ENCODE measurements at regions not wholly inside any gene's neighbourhood (a gene's known extent, or its start where the extent isn't known, plus 50 kb on each side); places are given as distances from the start of the nearest gene placed in this dataset.
"Not testable (repeated sequence)": the region's sequence is repeated elsewhere in the genome, so short reads cannot be mapped to it uniquely, and the experiment has no call there.

- not testable (repeated sequence) for H3K27ac ChIP-seq (ENCODE audit: low read depth in 2 of 2, low read length in 2 of 2); H3K27me3 ChIP-seq (ENCODE audit: control insufficient read depth in 2 of 2, insufficient read depth in 2 of 2, low read length in 2 of 2); H3K9ac ChIP-seq (ENCODE audit: low read depth in 1 of 2, low read length in 2 of 2); H3K4me3 ChIP-seq (ENCODE audit: low read length in 2 of 2); H3K4me1 ChIP-seq (ENCODE audit: control insufficient read depth in 2 of 2, insufficient read depth in 2 of 2, low read length in 2 of 2); H3K9me3 ChIP-seq (ENCODE audit: control insufficient read depth in 2 of 2, low read length in 2 of 2); H3K36me3 ChIP-seq (ENCODE audit: control insufficient read depth in 2 of 2, insufficient read depth in 2 of 2, low read length in 2 of 2)
These were observed 93.2 kb upstream of the RPH3AL start, which contains the start of gene RFLNB for GRCh38 chr17:445839-446238. RFLNB (minus strand) TSS chr17:445939.

DNA sequence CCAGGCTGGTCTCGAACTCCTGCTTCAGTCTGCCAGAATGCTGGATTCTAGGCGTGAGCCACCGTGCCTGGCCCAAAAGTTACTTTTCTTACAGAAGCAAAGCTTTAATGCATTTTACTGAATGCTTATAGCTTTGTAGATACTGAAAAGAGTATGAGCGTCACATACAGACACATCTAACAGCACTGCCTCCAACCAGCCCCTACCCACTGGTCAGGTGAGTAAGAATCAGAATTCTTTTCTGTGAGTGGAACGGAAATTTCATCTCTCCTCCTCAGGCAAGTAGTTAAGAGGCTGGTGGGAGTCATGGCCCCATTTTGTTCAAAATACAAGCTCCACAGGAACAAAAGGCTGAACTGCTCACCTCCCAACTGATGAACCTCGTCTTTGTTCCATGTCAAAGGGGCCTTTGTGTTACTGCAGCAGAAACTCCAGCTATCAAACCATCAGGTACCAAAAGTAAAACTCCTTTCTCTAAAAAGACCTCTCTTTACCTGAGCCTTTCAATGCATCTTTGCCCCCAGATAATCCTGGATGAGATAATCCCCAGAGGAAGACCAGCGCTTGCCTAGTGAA, 92.4 kb upstream of the RPH3AL start:
- H3K27ac ChIP-seq (ENCODE audit: low read depth in 2 of 2, low read length in 2 of 2): no peak overlapping the region
- peaks cover 0 to 5% of the 10 kb centered on the region in 2 donors for H3K36me3 ChIP-seq (ENCODE audit: control insufficient read depth in 2 of 2, insufficient read depth in 2 of 2, low read length in 2 of 2)
- H3K27me3 ChIP-seq (ENCODE audit: control insufficient read depth in 2 of 2, insufficient read depth in 2 of 2, low read length in 2 of 2): no peaks in the 10 kb centered on the region
- H3K4me1 ChIP-seq (ENCODE audit: control insufficient read depth in 2 of 2, insufficient read depth in 2 of 2, low read length in 2 of 2): no peaks in the 10 kb centered on the region
- no peaks in the 10 kb centered on the region for H3K9me3 ChIP-seq (ENCODE audit: control insufficient read depth in 2 of 2, low read length in 2 of 2)
- H3K9ac ChIP-seq (ENCODE audit: low read depth in 1 of 2, low read length in 2 of 2): no peak overlapping the region
- H3K4me3 ChIP-seq (ENCODE audit: low read length in 2 of 2): no peak overlapping the region

DNA sequence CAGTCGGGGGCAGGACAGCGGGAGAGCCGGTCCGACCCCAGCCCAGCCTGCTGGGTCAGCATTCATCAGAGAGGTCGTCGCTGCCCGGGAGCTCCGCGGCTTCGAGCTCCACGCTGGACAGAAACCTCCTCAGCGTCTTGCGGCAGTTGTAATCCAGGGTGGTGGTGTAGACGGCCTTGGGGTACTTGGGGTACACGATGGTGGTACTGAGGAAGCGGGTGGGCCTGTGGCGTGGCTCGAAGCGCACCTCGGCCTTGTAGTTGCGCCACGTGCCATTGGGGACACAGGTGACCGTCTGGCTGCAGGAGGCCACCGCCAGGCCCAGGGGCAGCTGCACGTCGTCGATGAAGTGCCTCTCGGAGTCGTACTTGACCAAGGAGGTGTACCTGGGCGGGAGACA, 90.5 kb upstream of the RPH3AL start:
- no peaks in the 10 kb centered on the region for H3K27me3 ChIP-seq (ENCODE audit: control insufficient read depth in 2 of 2, insufficient read depth in 2 of 2, low read length in 2 of 2)
- H3K27ac ChIP-seq (ENCODE audit: low read depth in 2 of 2, low read length in 2 of 2): no peak overlapping the region
- peaks cover 0 to 5% of the 10 kb centered on the region in 2 donors for H3K36me3 ChIP-seq (ENCODE audit: control insufficient read depth in 2 of 2, insufficient read depth in 2 of 2, low read length in 2 of 2)
- H3K9ac ChIP-seq (ENCODE audit: low read depth in 1 of 2, low read length in 2 of 2): no peak overlapping the region
- H3K9me3 ChIP-seq (ENCODE audit: control insufficient read depth in 2 of 2, low read length in 2 of 2): no peaks in the 10 kb centered on the region
- H3K4me3 ChIP-seq (ENCODE audit: low read length in 2 of 2): no peak overlapping the region
- H3K4me1 ChIP-seq (ENCODE audit: control insufficient read depth in 2 of 2, insufficient read depth in 2 of 2, low read length in 2 of 2): no peaks in the 10 kb centered on the region

GRCh38 chr17:441155-441950, 88.7 kb upstream of the RPH3AL start:
- Histone ChIP-seq H3K9me3 (ENCODE audit: control insufficient read depth in 2 of 2, low read length in 2 of 2) (no peaks in the 10 kb centered on the region), H3K36me3 (ENCODE audit: control insufficient read depth in 2 of 2, insufficient read depth in 2 of 2, low read length in 2 of 2) (peaks cover 0 to 5% of the 10 kb centered on the region in 2 donors), H3K4me3 (ENCODE audit: low read length in 2 of 2) (no peak overlapping the region), H3K9ac (ENCODE audit: low read depth in 1 of 2, low read length in 2 of 2) (no peak overlapping the region), H3K4me1 (ENCODE audit: control insufficient read depth in 2 of 2, insufficient read depth in 2 of 2, low read length in 2 of 2) (no peaks in the 10 kb centered on the region), H3K27ac (ENCODE audit: low read depth in 2 of 2, low read length in 2 of 2) (no peak overlapping the region), H3K27me3 (ENCODE audit: control insufficient read depth in 2 of 2, insufficient read depth in 2 of 2, low read length in 2 of 2) (no peaks in the 10 kb centered on the region)

- peaks cover 0 to 3% of the 10 kb centered on the region in 2 donors for H3K36me3 ChIP-seq (ENCODE audit: control insufficient read depth in 2 of 2, insufficient read depth in 2 of 2, low read length in 2 of 2)
- no peak overlapping the region for H3K9ac ChIP-seq (ENCODE audit: low read depth in 1 of 2, low read length in 2 of 2)
- H3K9me3 ChIP-seq (ENCODE audit: control insufficient read depth in 2 of 2, low read length in 2 of 2): no peaks in the 10 kb centered on the region
- no peaks in the 10 kb centered on the region for H3K4me1 ChIP-seq (ENCODE audit: control insufficient read depth in 2 of 2, insufficient read depth in 2 of 2, low read length in 2 of 2)
- no peak overlapping the region for H3K4me3 ChIP-seq (ENCODE audit: low read length in 2 of 2)
- no peak overlapping the region for H3K27ac ChIP-seq (ENCODE audit: low read depth in 2 of 2, low read length in 2 of 2)
- no peaks in the 10 kb centered on the region for H3K27me3 ChIP-seq (ENCODE audit: control insufficient read depth in 2 of 2, insufficient read depth in 2 of 2, low read length in 2 of 2)
These were observed 85.6 kb upstream of the RPH3AL start for GRCh38 chr17:438191-438590.

GRCh38 chr17:437545-437944, 84.9 kb upstream of the RPH3AL start:
- Histone ChIP-seq H3K4me1 (ENCODE audit: control insufficient read depth in 2 of 2, insufficient read depth in 2 of 2, low read length in 2 of 2) (no peaks in the 10 kb centered on the region), H3K27ac (ENCODE audit: low read depth in 2 of 2, low read length in 2 of 2) (no peak overlapping the region), H3K9ac (ENCODE audit: low read depth in 1 of 2, low read length in 2 of 2) (no peak overlapping the region), H3K27me3 (ENCODE audit: control insufficient read depth in 2 of 2, insufficient read depth in 2 of 2, low read length in 2 of 2) (no peaks in the 10 kb centered on the region), H3K4me3 (ENCODE audit: low read length in 2 of 2) (no peak overlapping the region), H3K9me3 (ENCODE audit: control insufficient read depth in 2 of 2, low read length in 2 of 2) (no peaks in the 10 kb centered on the region), H3K36me3 (ENCODE audit: control insufficient read depth in 2 of 2, insufficient read depth in 2 of 2, low read length in 2 of 2) (peaks cover 0 to under 1% of the 10 kb centered on the region in 2 donors)

DNA sequence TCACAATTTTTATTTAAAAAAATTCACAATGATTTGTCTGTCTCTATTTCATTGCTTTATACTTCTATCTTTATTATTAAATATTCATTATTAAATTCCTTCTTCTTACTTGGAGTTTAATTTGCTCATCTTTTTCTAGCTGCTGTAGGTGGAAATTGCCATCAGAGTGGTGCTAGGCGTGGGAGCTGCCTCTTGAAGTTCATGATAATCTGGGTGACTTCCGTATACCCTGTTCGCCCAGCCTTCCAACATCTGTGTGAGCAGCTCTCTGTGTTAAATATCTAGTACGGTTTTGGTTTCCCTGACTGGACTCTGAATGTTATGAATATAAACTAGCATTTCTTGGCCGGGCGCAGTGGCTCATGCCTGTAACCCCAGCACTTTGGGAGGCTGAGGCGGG, 84.0 kb upstream of the RPH3AL start:
- Histone ChIP-seq H3K4me1 (ENCODE audit: control insufficient read depth in 2 of 2, insufficient read depth in 2 of 2, low read length in 2 of 2) (no peaks in the 10 kb centered on the region), H3K4me3 (ENCODE audit: low read length in 2 of 2) (no peak overlapping the region), H3K36me3 (ENCODE audit: control insufficient read depth in 2 of 2, insufficient read depth in 2 of 2, low read length in 2 of 2) (no peaks in the 10 kb centered on the region), H3K27ac (ENCODE audit: low read depth in 2 of 2, low read length in 2 of 2) (no peak overlapping the region), H3K9ac (ENCODE audit: low read depth in 1 of 2, low read length in 2 of 2) (no peak overlapping the region), H3K9me3 (ENCODE audit: control insufficient read depth in 2 of 2, low read length in 2 of 2) (no peaks in the 10 kb centered on the region), H3K27me3 (ENCODE audit: control insufficient read depth in 2 of 2, insufficient read depth in 2 of 2, low read length in 2 of 2) (no peaks in the 10 kb centered on the region)

DNA sequence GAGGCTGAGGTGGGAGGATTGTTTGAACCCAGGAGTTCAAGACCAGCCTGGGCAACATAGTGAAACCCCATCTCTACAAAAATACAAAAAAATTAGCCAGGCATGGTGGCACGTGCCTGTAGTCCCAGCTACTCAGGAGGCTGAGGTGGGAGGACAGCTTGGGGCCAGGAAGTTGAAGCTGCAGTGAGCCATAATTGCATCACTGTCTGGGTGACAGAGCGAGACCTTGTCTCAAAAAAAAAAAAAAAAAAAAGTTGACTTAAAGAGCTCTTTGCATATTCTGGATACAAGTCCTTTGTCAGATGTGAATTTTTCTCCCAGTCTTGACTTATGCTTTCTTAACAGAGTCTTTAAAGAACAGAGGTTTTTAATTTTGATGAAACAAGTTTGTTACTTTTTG, 79.9 kb upstream of the RPH3AL start:
- not testable (repeated sequence) for H3K9ac ChIP-seq (ENCODE audit: low read depth in 1 of 2, low read length in 2 of 2); H3K27me3 ChIP-seq (ENCODE audit: control insufficient read depth in 2 of 2, insufficient read depth in 2 of 2, low read length in 2 of 2)

DNA sequence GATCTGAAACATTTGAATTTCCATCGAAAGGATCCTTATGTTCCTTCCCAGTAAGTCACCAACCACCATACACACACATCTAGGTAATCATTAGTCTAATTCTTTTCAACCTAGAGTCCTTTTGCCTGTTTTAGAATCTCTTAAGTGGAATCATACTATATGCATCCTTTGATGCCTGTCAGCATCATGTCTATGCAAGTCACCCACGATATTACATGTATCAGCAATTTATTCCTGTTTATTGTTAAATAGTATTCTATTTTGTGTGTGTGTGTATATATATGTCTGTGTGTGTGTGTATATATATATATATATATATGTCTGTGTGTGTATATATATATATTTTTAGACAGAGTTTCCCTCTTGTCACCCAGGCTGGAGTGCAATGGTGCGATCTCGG, 78.9 kb upstream of the RPH3AL start:
- H3K36me3 ChIP-seq (ENCODE audit: control insufficient read depth in 2 of 2, insufficient read depth in 2 of 2, low read length in 2 of 2): no peaks in the 10 kb centered on the region
- H3K4me1 ChIP-seq (ENCODE audit: control insufficient read depth in 2 of 2, insufficient read depth in 2 of 2, low read length in 2 of 2): no peaks in the 10 kb centered on the region
- no peak overlapping the region for H3K9ac ChIP-seq (ENCODE audit: low read depth in 1 of 2, low read length in 2 of 2)

More for the DNA sequence above, 79.9 kb upstream of the RPH3AL start:
- H3K4me1 ChIP-seq (ENCODE audit: control insufficient read depth in 2 of 2, insufficient read depth in 2 of 2, low read length in 2 of 2); H3K4me3 ChIP-seq (ENCODE audit: low read length in 2 of 2); H3K9me3 ChIP-seq (ENCODE audit: control insufficient read depth in 2 of 2, low read length in 2 of 2); H3K27ac ChIP-seq (ENCODE audit: low read depth in 2 of 2, low read length in 2 of 2); H3K36me3 ChIP-seq (ENCODE audit: control insufficient read depth in 2 of 2, insufficient read depth in 2 of 2, low read length in 2 of 2): not testable (repeated sequence)

DNA sequence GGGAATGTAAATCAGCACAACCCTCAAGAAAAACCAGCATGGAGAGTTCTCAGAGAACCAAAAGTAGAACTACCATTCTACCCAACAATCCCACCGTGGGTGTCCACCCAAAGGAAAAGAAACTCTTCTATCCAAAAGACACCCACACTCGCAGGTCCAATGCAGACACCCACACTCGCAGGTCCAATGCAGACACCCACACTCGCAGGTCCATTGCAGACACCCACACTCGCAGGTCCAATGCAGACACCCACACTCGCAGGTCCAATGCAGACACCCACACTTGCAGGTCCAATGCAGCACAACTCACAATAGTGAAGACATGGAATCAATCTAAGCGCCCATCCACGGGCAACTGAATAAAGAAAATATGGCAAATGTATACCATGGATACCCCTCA, 77.0 kb upstream of the RPH3AL start:
- no peak overlapping the region for H3K4me3 ChIP-seq (ENCODE audit: low read length in 2 of 2)
- H3K27ac ChIP-seq (ENCODE audit: low read depth in 2 of 2, low read length in 2 of 2): no peak overlapping the region
- no peak overlapping the region for H3K9ac ChIP-seq (ENCODE audit: low read depth in 1 of 2, low read length in 2 of 2)
- no peaks in the 10 kb centered on the region for H3K36me3 ChIP-seq (ENCODE audit: control insufficient read depth in 2 of 2, insufficient read depth in 2 of 2, low read length in 2 of 2)
- no peaks in the 10 kb centered on the region for H3K4me1 ChIP-seq (ENCODE audit: control insufficient read depth in 2 of 2, insufficient read depth in 2 of 2, low read length in 2 of 2)
- H3K27me3 ChIP-seq (ENCODE audit: control insufficient read depth in 2 of 2, insufficient read depth in 2 of 2, low read length in 2 of 2): no peaks in the 10 kb centered on the region
- H3K9me3 ChIP-seq (ENCODE audit: control insufficient read depth in 2 of 2, low read length in 2 of 2): no peaks in the 10 kb centered on the region

More for the DNA sequence above, 78.9 kb upstream of the RPH3AL start:
- Histone ChIP-seq H3K9me3 (ENCODE audit: control insufficient read depth in 2 of 2, low read length in 2 of 2) (no peaks in the 10 kb centered on the region), H3K4me3 (ENCODE audit: low read length in 2 of 2) (no peak overlapping the region), H3K27me3 (ENCODE audit: control insufficient read depth in 2 of 2, insufficient read depth in 2 of 2, low read length in 2 of 2) (no peaks in the 10 kb centered on the region), H3K27ac (ENCODE audit: low read depth in 2 of 2, low read length in 2 of 2) (no peak overlapping the region)
